HCT116 (cell line): ENCODE measurements at regions not wholly inside any gene's neighbourhood (a gene's known extent, or its start where the extent isn't known, plus 50 kb on each side); places are given as distances from the start of the nearest gene placed in this dataset.

Experiments used
- ATAC-seq: fragments of 200-7000 bp; cut with Tn5 transposase; 2 replicates; pipeline ENCODE4 v1.9.1; 2020; ENCODE audit warnings: mild to moderate bottlenecking, moderate library complexity
- BruUV-seq: library from RNA; stranded (reverse); fragments of 400-500 nt; replicated peaks from 2 replicates; lab custom pipeline; 2021; lab: Mats Ljungman, UMichigan
- CTCF ChIA-PET: fragments of 300-600 bp; sonication (Branson Sonifier 250); formaldehyde crosslinking; loops from one replicate; lab custom pipeline; 2021; ENCODE audit warnings: antibody characterized with exemption; lab: Charles Lee
- POLR2A ChIA-PET: fragments of 300-600, 350-600 bp; sonication (Branson Sonifier 250); formaldehyde crosslinking; loops from one replicate; lab custom pipeline; 2021; ENCODE audit warnings: antibody characterized with exemption; lab: Charles Lee
- RAD21 ChIA-PET, 2 experiments: fragments of 300-600 bp; sonication (Branson Sonifier 250); formaldehyde crosslinking; loops; one replicate each; lab custom pipeline; 2023; ENCODE audit warnings: low total read pairs in 2 of 2; ENCODE audit not compliant: uncharacterized antibody in 2 of 2, unreplicated experiment in 2 of 2, low non-redundant PET in 1 of 2; lab: Charles Lee
- DNase-seq: peaks from one replicate; pipeline ENCODE4 v3.0.0-alpha.2; 2010; ENCODE audit warnings: low read depth, low spot score
- H2AFZ ChIP-seq: fragments of 200-600 bp; shearing (Covaris generic), sonication (generic); 2 replicates; pipeline ENCODE4 v1.6.1; 2017; ENCODE audit warnings: low read depth, mixed run types, mixed read lengths, antibody characterized with exemption, low read length; ENCODE audit not compliant: poor library complexity, severe bottlenecking
- H3K27ac ChIP-seq: 2 replicates; pipeline ENCODE4 v1.5.1; 2012; ENCODE audit warnings: low read depth, low read length
- H3K27me3 ChIP-seq: fragments of 200-600 bp; sonication (generic); 2 replicates; pipeline ENCODE4 v1.6.1; 2016; ENCODE audit warnings: mixed run types, low read length, mixed read lengths; ENCODE audit not compliant: insufficient read depth
- H3K36me3 ChIP-seq, 2 experiments: fragments of 200-500 bp in 1 of 2; fragments of 200-600 bp in 1 of 2; sonication (Bioruptor generic) in 1 of 2; sonication (generic) in 1 of 2; 2 replicates each; pipeline versions ENCODE4 v1.5.1 to v1.6.1; 2014 to 2016; ENCODE audit warnings: low read length in 2 of 2, inconsistent platforms in 1 of 2, mixed read lengths in 1 of 2, mixed run types in 1 of 2; ENCODE audit not compliant: insufficient read depth in 2 of 2, control insufficient read depth in 1 of 2
- H3K4me1 ChIP-seq, 2 experiments: fragments of 200-600 bp in 1 of 2; sonication (generic) in 1 of 2; 2 replicates each; pipeline versions ENCODE4 v1.5.1 to v1.6.1; 2012 to 2017; ENCODE audit warnings: low read length in 2 of 2, inconsistent platforms in 1 of 2, mild to moderate bottlenecking in 1 of 2, mixed read lengths in 1 of 2, mixed run types in 1 of 2, moderate library complexity in 1 of 2; ENCODE audit not compliant: insufficient read depth in 2 of 2, control insufficient read depth in 1 of 2
- H3K4me2 ChIP-seq: fragments of 200-600 bp; sonication (generic); 2 replicates; pipeline ENCODE4 v1.6.1; 2017; ENCODE audit warnings: mixed run types, low read length, mixed read lengths
- H3K4me3 ChIP-seq, 2 experiments: fragments of 200-600 bp in 1 of 2; sonication (generic) in 1 of 2; replicated peaks in 1 of 2; 2 replicates each; pipeline ENCODE4 v1.5.1; 2011 to 2016; ENCODE audit warnings: low read length in 2 of 2, control low read depth in 1 of 2, low read depth in 1 of 2, mild to moderate bottlenecking in 1 of 2, mixed read lengths in 1 of 2, mixed run types in 1 of 2
- H3K79me2 ChIP-seq: fragments of 200-600 bp; sonication (generic); 2 replicates; pipeline ENCODE4 v1.6.1; 2017; ENCODE audit warnings: mild to moderate bottlenecking, mixed run types, low read length, moderate library complexity, mixed read lengths; ENCODE audit not compliant: insufficient read depth
- H3K9ac ChIP-seq: fragments of 200-600 bp; sonication (generic); 2 replicates; pipeline ENCODE4 v1.6.1; 2016; ENCODE audit warnings: low read length, mixed read lengths
- H3K9me2 ChIP-seq: fragments of 200-600 bp; sonication (generic), shearing (Covaris generic); 2 replicates; pipeline ENCODE4 v1.6.1; 2017; ENCODE audit warnings: mixed run types, mild to moderate bottlenecking, moderate library complexity; ENCODE audit not compliant: insufficient read depth
- H3K9me3 ChIP-seq, 2 experiments: fragments of 200-500 bp in 1 of 2; fragments of 200-600 bp in 1 of 2; sonication (Bioruptor generic) in 1 of 2; sonication (generic) in 1 of 2; 2 replicates each; pipeline ENCODE4 v1.6.1; 2014 to 2017; ENCODE audit warnings: low read length in 2 of 2, mixed read lengths in 2 of 2, inconsistent platforms in 1 of 2, low read depth in 1 of 2, mild to moderate bottlenecking in 1 of 2, mixed run types in 1 of 2, moderate library complexity in 1 of 2; ENCODE audit not compliant: control insufficient read depth in 1 of 2, insufficient read depth in 1 of 2
- H4K20me1 ChIP-seq: fragments of 200-600 bp; sonication (generic), shearing (Covaris generic); 2 replicates; pipeline ENCODE4 v1.6.1; 2017; ENCODE audit warnings: mixed run types, mild to moderate bottlenecking, moderate library complexity; ENCODE audit not compliant: insufficient read depth
- ATF3 ChIP-seq: IDR thresholded peaks from 2 replicates; pipeline ENCODE4 v1.6.1; 2012
- CBX3 ChIP-seq: IDR thresholded peaks from 2 replicates; pipeline ENCODE4 v1.6.1; 2012; ENCODE audit warnings: low read depth
- CEBPB ChIP-seq: IDR thresholded peaks from 2 replicates; pipeline ENCODE4 v1.6.1; 2012; ENCODE audit warnings: low read depth
- CTCF ChIP-seq, 3 experiments: fragments of 200-600 bp in 1 of 3; sonication (generic) in 1 of 3; IDR thresholded peaks in 2 of 3; conservative IDR thresholded peaks in 1 of 3; 2 replicates each; pipeline ENCODE4 v1.5.1; 2012 to 2017; ENCODE audit warnings: low read depth in 2 of 3, low read length in 2 of 3, antibody characterized with exemption in 1 of 3, borderline replicate concordance in 1 of 3, control low read depth in 1 of 3, mild to moderate bottlenecking in 1 of 3, mixed read lengths in 1 of 3, mixed run types in 1 of 3, moderate library complexity in 1 of 3; ENCODE audit not compliant: insufficient read depth in 1 of 3
- ELF1 ChIP-seq: IDR thresholded peaks from 2 replicates; pipeline ENCODE4 v1.6.1; 2012; ENCODE audit warnings: low read depth, borderline replicate concordance
- EZH2 ChIP-seq: fragments of 200-600 bp; sonication (generic); IDR thresholded peaks from 2 replicates; pipeline ENCODE4 v1.6.1; 2017; ENCODE audit warnings: antibody characterized with exemption, mixed run types
- EZH2phosphoT487 ChIP-seq: fragments of 200-600 bp; IDR thresholded peaks from 2 replicates; pipeline ENCODE4 v1.6.1; 2018; ENCODE audit warnings: antibody characterized with exemption, borderline replicate concordance
- FOSL1 ChIP-seq: IDR thresholded peaks from 2 replicates; pipeline ENCODE4 v1.6.1; 2012; ENCODE audit warnings: low read depth
- JUND ChIP-seq: IDR thresholded peaks from 2 replicates; pipeline ENCODE4 v1.6.1; 2012
- POLR2A ChIP-seq: IDR thresholded peaks from 2 replicates; pipeline ENCODE4 v1.7.0; 2011; ENCODE audit warnings: borderline replicate concordance; ENCODE audit not compliant: insufficient read depth, insufficient read length; ENCODE audit errors: extremely low read depth
- POLR2AphosphoS5 ChIP-seq: IDR thresholded peaks from 2 replicates; pipeline ENCODE4 v1.6.1; 2011; ENCODE audit warnings: mild to moderate bottlenecking, low read depth, low read length, moderate library complexity
- RAD21 ChIP-seq: IDR thresholded peaks from 2 replicates; pipeline ENCODE4 v1.6.1; 2012; ENCODE audit warnings: low read depth, mild to moderate bottlenecking
- SIN3A ChIP-seq: IDR thresholded peaks from 2 replicates; pipeline ENCODE4 v1.6.1; 2012; ENCODE audit warnings: low read depth
- SP1 ChIP-seq: IDR thresholded peaks from 2 replicates; pipeline ENCODE4 v1.6.1; 2012; ENCODE audit warnings: low read depth
- YY1 ChIP-seq: IDR thresholded peaks from 2 replicates; pipeline ENCODE4 v1.6.1; 2011; ENCODE audit warnings: low read length, low read depth, moderate library complexity, mild to moderate bottlenecking; ENCODE audit not compliant: insufficient replicate concordance; ENCODE audit errors: extremely low read depth
- ZFX ChIP-seq: fragments of 450-650 bp; IDR thresholded peaks from 2 replicates; pipeline ENCODE4 v1.6.1; 2017
- ZNF274 ChIP-seq: fragments of 200-500 bp; sonication (Bioruptor generic); IDR thresholded peaks from 2 replicates; pipeline ENCODE4 v1.6.1; 2014; ENCODE audit warnings: mild to moderate bottlenecking, low read depth, low read length, inconsistent platforms
- intact Hi-C: fragments of 100-400 bp; cut with micrococcal nuclease; formaldehyde crosslinking; loops from 2 replicates; pipeline ENCODE4 v1.10.0; 2022
- TF ChIP-seq, protein P1 (sequence below): IDR thresholded peaks from 2 replicates; pipeline ENCODE4 v1.6.1; 2012

DNA sequence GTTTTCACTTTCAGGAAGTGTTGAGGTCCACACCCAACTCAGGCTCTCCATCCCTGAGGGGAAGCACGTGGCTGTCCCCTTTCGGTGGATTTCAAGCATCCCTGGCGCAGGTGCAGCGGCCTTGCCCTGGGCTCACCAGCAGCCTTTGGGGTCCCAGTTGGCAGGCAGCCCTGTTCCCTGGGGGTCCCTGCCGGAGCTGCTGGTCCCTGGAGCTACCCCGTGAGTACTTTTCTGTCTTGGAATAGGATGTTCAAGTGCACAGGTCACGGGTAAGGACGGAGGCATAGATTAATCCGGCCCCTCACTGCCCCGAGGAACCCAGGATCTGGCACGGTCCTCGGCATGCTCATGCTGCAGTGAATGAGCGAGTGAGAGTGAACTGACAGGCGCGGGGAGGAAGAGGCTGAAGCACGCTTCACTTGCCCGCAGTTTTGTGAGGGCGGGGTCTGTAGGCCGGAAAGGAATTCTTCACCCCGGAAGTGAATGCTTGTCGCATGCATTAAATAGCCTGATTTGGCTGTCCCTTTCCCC is 117.2 kb upstream of the FAT1 start:
- no peaks in the 10 kb centered on the region for H3K9me3 ChIP-seq
- CTCF ChIA-PET = interaction anchor here (0.6 kb wide), 1 partner anchor 34 kb away, joined by 4 read pairs; no protein-coding TSS in a partner anchor
- peak overlapping the region; percentile 98 for H3K27ac ChIP-seq
- peak overlapping the region; percentile 78 for H3K4me2 ChIP-seq
- H2AFZ ChIP-seq = no peak overlapping the region
- TSS peak; percentile 32 for BruUV-seq
- ATAC-seq = peak; percentile 24
- H3K36me3 ChIP-seq = no peaks in the 10 kb centered on the region
- intact Hi-C loops = loop anchor here (1.0 kb wide), 1 partner anchor 114 kb away; no protein-coding TSS in a partner anchor
- peaks cover 34% of the 10 kb centered on the region for H3K79me2 ChIP-seq
- no peaks in the 10 kb centered on the region for H3K27me3 ChIP-seq
- H3K9me2 ChIP-seq = no peaks in the 10 kb centered on the region
- H3K4me3 ChIP-seq = peak overlapping the region; percentile 59 to 64
- POLR2A ChIA-PET = interaction anchor here (0.7 to 2.8 kb wide), 5 partner anchors 10 to 34 kb away, joined by 3 to 18 read pairs (median 4); no protein-coding TSS in a partner anchor
- peak overlapping the region; percentile 79 for H3K9ac ChIP-seq
- H3K4me1 ChIP-seq = peaks cover 33 to 65% of the 10 kb centered on the region in 2 experiments
- H4K20me1 ChIP-seq = no peaks in the 10 kb centered on the region
- TF ChIP-seq CEBPB (no peak), POLR2A (peak; percentile 10), EZH2 (no peak), RAD21 (no peak), SP1 (no peak), JUND (no peak), FOSL1 (no peak), ZFX (peak; percentile 11; the same call in 1 of the 2 replicates)
- peak; percentile 52 for DNase-seq
- RAD21 ChIA-PET = interaction anchor here in 1 of 2 experiments (0.6 to 0.7 kb wide), 3 partner anchors 19 to 91 kb away, joined by 3 to 5 read pairs (median 3); no protein-coding TSS in a partner anchor

- Histone ChIP-seq H3K4me1 (peaks cover 43 to 70% of the 10 kb centered on the region in 2 experiments), H3K27ac (peak overlapping the region; percentile 98)
- POLR2A ChIA-PET = interaction anchor here (1.1 to 3.4 kb wide), 12 partner anchors 9 to 116 kb away, joined by 3 to 21 read pairs (median 6); no protein-coding TSS in a partner anchor
- TF ChIP-seq ATF3 (no peak), EZH2 (no peak), CBX3 (no peak), ZNF274 (no peak), ELF1 (no peak), SP1 (no peak), CEBPB (no peak), YY1 (peak; percentile 40), CTCF (IDR thresholded peaks at IDR 0.05 in 2 of 3, conservative IDR thresholded peaks at IDR 0.05 in 1 of 3; ENCODE audit: borderline replicate concordance in 1 of 3, insufficient read depth in 1 of 3, low read depth in 2 of 3, low read length in 2 of 3) (no peak), SIN3A (no peak), EZH2phosphoT487 (no peak), RAD21 (no peak), POLR2AphosphoS5 (0 out of 2 replicates have a peak, but pooled peaks have one; percentile 50)
- TF ChIP-seq, protein P1, sequence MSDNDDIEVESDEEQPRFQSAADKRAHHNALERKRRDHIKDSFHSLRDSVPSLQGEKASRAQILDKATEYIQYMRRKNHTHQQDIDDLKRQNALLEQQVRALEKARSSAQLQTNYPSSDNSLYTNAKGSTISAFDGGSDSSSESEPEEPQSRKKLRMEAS = no peak
Observed at GRCh38 chr4:186844059-186844681, 120.5 kb upstream of the FAT1 start.

More at GRCh38 chr4:186844059-186844681, 120.5 kb upstream of the FAT1 start:
- H3K36me3 ChIP-seq = no peaks in the 10 kb centered on the region
- BruUV-seq = no TSS peak
- no peaks in the 10 kb centered on the region for H3K27me3 ChIP-seq
- H3K9ac ChIP-seq = peak overlapping the region; percentile 64
- no peaks in the 10 kb centered on the region for H4K20me1 ChIP-seq
- peaks cover 51% of the 10 kb centered on the region for H3K79me2 ChIP-seq
- ChIA-PET RAD21 (interaction anchor here in 1 of 2 experiments (1.2 kb wide), 1 partner anchor 36 kb away, joined by 3 read pairs; no protein-coding TSS in a partner anchor), CTCF (interaction anchor here (1.3 kb wide), 1 partner anchor 21 kb away, joined by 4 read pairs; no protein-coding TSS in a partner anchor)
- H2AFZ ChIP-seq = no peak overlapping the region
- ATAC-seq (0 out of 2 replicates have a peak, but pooled peaks have one; percentile 6), DNase-seq (no peak)
- intact Hi-C loops = no loop called here
- H3K9me3 ChIP-seq = no peaks in the 10 kb centered on the region
- H3K4me3 ChIP-seq = peak overlapping the region; percentile 36 to 44
- H3K4me2 ChIP-seq = peak overlapping the region; percentile 71
- no peaks in the 10 kb centered on the region for H3K9me2 ChIP-seq
